GM13977 (cell line): ENCODE measurements at regions not wholly inside any gene's neighbourhood (a gene's known extent, or its start where the extent isn't known, plus 50 kb on each side); places are given as distances from the start of the nearest gene placed in this dataset.
A peak's percentile ranks its signal among the peaks of the same experiment; 100 is the strongest.
"Not testable (repeated sequence)": the region's sequence is repeated elsewhere in the genome, so short reads cannot be mapped to it uniquely, and the experiment has no call there.

Source experiments
- DNase-seq: peaks from one replicate; pipeline ENCODE4 v3.0.0; 2012; ENCODE audit warnings: low spot score
- CTCF ChIP-seq: IDR thresholded peaks from 2 replicates; pipeline ENCODE4 v1.5.1; 2012; ENCODE audit warnings: mild to moderate bottlenecking, control low read depth; ENCODE audit not compliant: insufficient read depth; ENCODE audit errors: extremely low read depth, missing control alignments
- in situ Hi-C: fragments of 300-500 bp; cut with MboI; formaldehyde crosslinking; loops from one replicate; pipeline ENCODE4 v1.12.0; 2022; ENCODE audit warnings: low sequenced_read_pairs, low pct_unique_long_range_greater_than_20kb, mixed read lengths, inconsistent platforms; ENCODE audit not compliant: unreplicated experiment

- in situ Hi-C loops: no loop called here
- DNase-seq: no peak
- no peak for TF ChIP-seq CTCF
These were observed 262.5 kb upstream of the PELI2 start for GRCh38 chr14:55855751-55856150.

GRCh38 chr14:55858604-55859003 is 259.6 kb upstream of the PELI2 start:
- in situ Hi-C loops: no loop called here
- TF ChIP-seq CTCF: no peak
- DNase-seq: no peak

- in situ Hi-C loops, DNase-seq: not testable (repeated sequence)
These were observed 256.6 kb upstream of the PELI2 start for GRCh38 chr14:55861561-55861960.

GRCh38 chr14:55864890-55865655 is 253.1 kb upstream of the PELI2 start:
- TF ChIP-seq CTCF: peak; percentile 32
- DNase-seq: no peak
- in situ Hi-C loops: no loop called here

GRCh38 chr14:55867311-55867710 is 250.9 kb upstream of the PELI2 start:
- no peak for DNase-seq
- in situ Hi-C loops: no loop called here
- TF ChIP-seq CTCF: no peak

GRCh38 chr14:55867719-55868118 is 250.5 kb upstream of the PELI2 start:
- in situ Hi-C loops: no loop called here

More at GRCh38 chr14:55867719-55868118, 250.5 kb upstream of the PELI2 start:
- no peak for DNase-seq
- TF ChIP-seq CTCF: no peak
